SK-N-MC (cell line): ENCODE measurements at regions not wholly inside any gene's neighbourhood (a gene's known extent, or its start where the extent isn't known, plus 50 kb on each side); places are given as distances from the start of the nearest gene placed in this dataset.

ENCODE experiments used
- DNase-seq: peaks from one replicate; pipeline ENCODE4 v3.0.0-alpha.2; 2011; ENCODE audit warnings: low read depth, low spot score
- H3K27ac ChIP-seq: fragments of 200-600 bp; sonication (generic); 2 replicates; pipeline ENCODE4 v1.5.1; 2016; ENCODE audit warnings: mixed run types
- H3K36me3 ChIP-seq: fragments of 200-600 bp; sonication (generic); 2 replicates; pipeline ENCODE4 v1.6.1; 2017; ENCODE audit warnings: antibody characterized with exemption, low read length, mixed read lengths; ENCODE audit not compliant: insufficient read depth
- H3K4me3 ChIP-seq: fragments of 200-600 bp; sonication (generic); 2 replicates; pipeline ENCODE4 v1.5.1; 2016
- H3K9ac ChIP-seq: fragments of 200-600 bp; sonication (generic); 2 replicates; pipeline ENCODE4 v1.8.0; 2017; ENCODE audit warnings: mixed run types, mixed read lengths; ENCODE audit not compliant: insufficient read length
- H3K9me3 ChIP-seq: fragments of 200-600 bp; sonication (generic); 2 replicates; pipeline ENCODE4 v1.6.1; 2017; ENCODE audit warnings: low read depth, mild to moderate bottlenecking, antibody characterized with exemption, low read length, moderate library complexity, mixed read lengths
- EZH2 ChIP-seq: fragments of 200-600 bp; sonication (generic); IDR thresholded peaks from one replicate; pipeline ENCODE4 v1.6.1; 2017; ENCODE audit warnings: antibody characterized with exemption
- FOXP2 ChIP-seq: optimal IDR thresholded peaks from 2 replicates; pipeline ENCODE3; 2011; ENCODE audit warnings: mild to moderate bottlenecking, moderate library complexity; ENCODE audit not compliant: insufficient read depth; ENCODE audit errors: extremely low read length, control extremely low read depth
- POLR2AphosphoS5 ChIP-seq: IDR thresholded peaks from 2 replicates; pipeline ENCODE4 v1.6.1; 2012; ENCODE audit warnings: mild to moderate bottlenecking, low read depth, low read length, borderline replicate concordance

- H3K4me3 ChIP-seq, result no peak overlapping the region
- no peak overlapping the region for H3K9ac ChIP-seq
- H3K9me3 ChIP-seq, result no peaks in the 10 kb centered on the region
- H3K36me3 ChIP-seq, result no peaks in the 10 kb centered on the region
- TF ChIP-seq EZH2 (no peak), FOXP2 (no peak), POLR2AphosphoS5 (no peak)
- no peak for DNase-seq
- H3K27ac ChIP-seq, result no peak overlapping the region
Observed at GRCh38 chr10:120115959-120116358, 223.4 kb downstream of the SEC23IP start.

- Histone ChIP-seq H3K27ac (no peak overlapping the region), H3K9ac (no peak overlapping the region), H3K9me3 (no peaks in the 10 kb centered on the region), H3K4me3 (no peak overlapping the region), H3K36me3 (no peaks in the 10 kb centered on the region)
- no peak for DNase-seq
- TF ChIP-seq EZH2, result no peak
- TF ChIP-seq POLR2AphosphoS5, result no peak
- TF ChIP-seq FOXP2, result no peak
Observed at GRCh38 chr10:120121768-120122167, 229.2 kb downstream of the SEC23IP start.

GRCh38 chr10:120131183-120131582 is 238.7 kb downstream of the SEC23IP start:
- Histone ChIP-seq H3K36me3 (no peaks in the 10 kb centered on the region), H3K4me3 (no peak overlapping the region), H3K9ac (no peak overlapping the region), H3K9me3 (no peaks in the 10 kb centered on the region), H3K27ac (no peak overlapping the region)
- DNase-seq, result no peak
- TF ChIP-seq FOXP2 (no peak), POLR2AphosphoS5 (no peak), EZH2 (no peak)

GRCh38 chr10:120132811-120133210 is 240.3 kb downstream of the SEC23IP start:
- H3K27ac ChIP-seq, result no peak overlapping the region
- H3K9ac ChIP-seq, result no peak overlapping the region
- H3K36me3 ChIP-seq, result no peaks in the 10 kb centered on the region
- H3K4me3 ChIP-seq, result no peak overlapping the region
- no peaks in the 10 kb centered on the region for H3K9me3 ChIP-seq
- DNase-seq, result no peak
- TF ChIP-seq EZH2 (no peak), POLR2AphosphoS5 (no peak), FOXP2 (no peak)

GRCh38 chr10:120138689-120139088 is 246.2 kb downstream of the SEC23IP start:
- H3K4me3 ChIP-seq, result no peak overlapping the region
- no peak for DNase-seq
- no peaks in the 10 kb centered on the region for H3K36me3 ChIP-seq
- H3K27ac ChIP-seq, result no peak overlapping the region
- no peak for TF ChIP-seq EZH2
- no peak for TF ChIP-seq POLR2AphosphoS5
- TF ChIP-seq FOXP2, result no peak
- no peaks in the 10 kb centered on the region for H3K9me3 ChIP-seq
- no peak overlapping the region for H3K9ac ChIP-seq

- Histone ChIP-seq H3K36me3 (no peaks in the 10 kb centered on the region), H3K9me3 (no peaks in the 10 kb centered on the region), H3K4me3 (no peak overlapping the region), H3K9ac (no peak overlapping the region), H3K27ac (no peak overlapping the region)
- DNase-seq, result no peak
- no peak for TF ChIP-seq POLR2AphosphoS5
Observed at GRCh38 chr10:120145107-120145506, 252.6 kb downstream of the SEC23IP start.

- Histone ChIP-seq H3K36me3 (no peaks in the 10 kb centered on the region), H3K9me3 (no peaks in the 10 kb centered on the region), H3K4me3 (no peak overlapping the region), H3K9ac (no peak overlapping the region), H3K27ac (no peak overlapping the region)
- DNase-seq, result no peak
- no peak for TF ChIP-seq POLR2AphosphoS5
- TF ChIP-seq FOXP2, result no peak
- TF ChIP-seq EZH2, result no peak
Observed at GRCh38 chr10:120156614-120157274, 264.2 kb downstream of the SEC23IP start.

GRCh38 chr10:120161111-120161510 is 268.6 kb downstream of the SEC23IP start:
- H3K9ac ChIP-seq, result no peak overlapping the region

GRCh38 chr10:120162471-120162870 is 269.9 kb downstream of the SEC23IP start:
- Histone ChIP-seq H3K36me3 (no peaks in the 10 kb centered on the region), H3K4me3 (no peak overlapping the region), H3K27ac (no peak overlapping the region), H3K9ac (no peak overlapping the region), H3K9me3 (no peaks in the 10 kb centered on the region)
- DNase-seq, result no peak
- TF ChIP-seq FOXP2 (no peak), EZH2 (no peak), POLR2AphosphoS5 (no peak)

More at GRCh38 chr10:120161111-120161510, 268.6 kb downstream of the SEC23IP start:
- no peak for TF ChIP-seq FOXP2
- TF ChIP-seq EZH2, result no peak
- no peak for TF ChIP-seq POLR2AphosphoS5
- no peaks in the 10 kb centered on the region for H3K9me3 ChIP-seq
- DNase-seq, result no peak
- H3K27ac ChIP-seq, result no peak overlapping the region
- H3K4me3 ChIP-seq, result no peak overlapping the region
- H3K36me3 ChIP-seq, result no peaks in the 10 kb centered on the region
